ENCODE measurements at regions not wholly inside any gene's neighbourhood (a gene's known extent, or its start where the extent isn't known, plus 50 kb on each side); places are given as distances from the start of the nearest gene placed in this dataset.

DNA sequence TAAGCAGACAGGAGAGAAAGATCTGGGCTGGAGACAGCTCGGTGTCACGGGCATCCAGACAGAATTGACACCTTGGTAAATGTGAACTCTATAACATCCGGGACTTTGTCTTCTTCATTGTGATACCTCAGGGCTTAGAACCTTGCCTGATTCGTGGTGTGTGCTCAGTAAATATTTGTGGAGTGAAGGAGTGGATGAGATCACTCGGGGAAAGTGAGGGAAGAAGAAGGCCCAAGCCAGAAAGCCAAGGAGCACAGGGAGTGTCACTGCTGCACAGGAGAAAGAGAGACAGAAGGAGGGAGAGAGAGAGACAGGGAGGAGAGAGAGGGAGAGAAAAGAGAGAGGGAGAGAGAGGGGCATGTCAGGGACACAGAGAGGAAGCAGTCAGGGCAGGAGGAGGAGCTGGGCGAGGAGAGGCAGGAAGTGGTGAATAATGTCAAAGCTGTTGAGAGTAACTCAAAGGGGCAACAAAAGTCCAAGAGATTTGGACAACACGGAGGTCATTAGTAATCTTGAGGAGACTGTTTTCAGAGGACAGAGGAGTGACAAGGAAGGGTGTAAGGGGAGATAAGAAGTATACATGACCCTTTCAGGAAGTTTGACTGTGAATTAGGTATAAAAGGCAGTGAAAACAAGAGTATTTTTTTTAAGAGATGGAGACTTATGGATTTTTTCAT is 141.6 kb upstream of the MAX start:
- no peaks in the 10 kb centered on the region for H3K27me3 Mint-ChIP-seq (ENCODE audit: low read depth)
- intact Hi-C loops (cut with micrococcal nuclease), result no loop called here
- no peaks in the 10 kb centered on the region for H3K36me3 Mint-ChIP-seq (ENCODE audit: low read depth)
- no peak for DNase-seq (ENCODE audit: low spot score)
- no peaks in the 10 kb centered on the region for H3K9me3 Mint-ChIP-seq
- no peak overlapping the region for H3K4me3 Mint-ChIP-seq (ENCODE audit: low read depth)
- peaks cover 7% of the 10 kb centered on the region for H3K4me1 Mint-ChIP-seq (ENCODE audit: low read depth)
- no peak overlapping the region for H3K27ac Mint-ChIP-seq

DNA sequence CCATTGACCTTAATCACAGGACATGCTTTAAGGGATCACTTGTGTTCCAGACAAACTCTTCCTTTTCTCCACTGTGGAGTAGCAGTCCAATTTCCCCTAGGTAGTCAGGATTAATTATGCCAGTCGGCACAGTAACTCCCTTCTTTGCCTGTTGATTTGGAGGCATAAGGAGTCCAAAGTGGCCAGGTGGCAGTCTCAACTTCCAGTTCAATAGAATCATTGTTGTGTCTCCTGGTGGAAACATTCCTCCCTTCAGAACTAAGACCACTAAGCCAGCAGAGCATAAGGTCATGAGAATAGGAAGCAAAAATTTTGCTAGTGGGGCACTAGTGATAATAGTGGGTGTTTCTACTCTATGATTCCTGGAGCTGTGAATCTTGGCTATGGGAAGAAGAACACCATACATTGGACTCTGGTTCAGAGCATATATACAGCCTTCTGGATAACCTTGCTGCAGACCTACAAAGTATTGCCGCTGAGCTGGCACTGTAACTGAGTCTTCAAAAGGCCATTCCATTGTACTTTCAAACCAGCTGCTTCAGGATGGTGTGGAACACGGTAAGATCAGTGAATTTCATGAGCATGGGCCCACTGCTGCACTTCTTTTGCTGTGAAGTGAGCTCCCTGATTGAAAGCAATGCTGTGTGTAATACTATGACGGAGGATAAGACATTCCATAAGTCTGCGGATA is 147.3 kb upstream of the MAX start:
- Mint-ChIP-seq H3K27ac (no peak overlapping the region), H3K4me3 (ENCODE audit: low read depth) (no peak overlapping the region), H3K36me3 (ENCODE audit: low read depth) (no peaks in the 10 kb centered on the region), H3K27me3 (ENCODE audit: low read depth) (no peaks in the 10 kb centered on the region), H3K4me1 (ENCODE audit: low read depth) (no peaks in the 10 kb centered on the region), H3K9me3 (no peaks in the 10 kb centered on the region)
- intact Hi-C loops (cut with micrococcal nuclease), result no loop called here
- DNase-seq (ENCODE audit: low spot score), result no peak

DNA sequence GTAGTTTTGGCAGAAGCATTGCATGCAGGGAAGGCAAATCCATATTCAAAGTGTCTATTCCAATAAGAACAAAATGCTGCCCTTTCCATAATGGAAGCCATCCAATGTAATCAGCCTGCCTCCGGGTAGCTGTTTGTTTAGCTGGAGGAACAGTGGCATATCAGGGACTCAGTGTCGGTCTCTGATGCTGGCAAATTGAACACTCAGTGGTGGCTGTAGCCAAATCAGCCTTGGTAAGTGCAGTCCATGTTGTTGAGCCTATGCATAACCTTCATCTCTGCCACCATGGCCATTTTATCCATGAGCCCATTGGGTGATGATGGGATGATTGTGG is 147.8 kb upstream of the MAX start:
- peaks cover 3% of the 10 kb centered on the region for H3K4me1 Mint-ChIP-seq (ENCODE audit: low read depth)
- H3K36me3 Mint-ChIP-seq (ENCODE audit: low read depth), result no peaks in the 10 kb centered on the region
- intact Hi-C loops (cut with micrococcal nuclease), result no loop called here
- H3K27me3 Mint-ChIP-seq (ENCODE audit: low read depth), result no peaks in the 10 kb centered on the region
- no peak overlapping the region for H3K27ac Mint-ChIP-seq
- no peak for DNase-seq (ENCODE audit: low spot score)
- no peaks in the 10 kb centered on the region for H3K9me3 Mint-ChIP-seq
- no peak overlapping the region for H3K4me3 Mint-ChIP-seq (ENCODE audit: low read depth)

DNA sequence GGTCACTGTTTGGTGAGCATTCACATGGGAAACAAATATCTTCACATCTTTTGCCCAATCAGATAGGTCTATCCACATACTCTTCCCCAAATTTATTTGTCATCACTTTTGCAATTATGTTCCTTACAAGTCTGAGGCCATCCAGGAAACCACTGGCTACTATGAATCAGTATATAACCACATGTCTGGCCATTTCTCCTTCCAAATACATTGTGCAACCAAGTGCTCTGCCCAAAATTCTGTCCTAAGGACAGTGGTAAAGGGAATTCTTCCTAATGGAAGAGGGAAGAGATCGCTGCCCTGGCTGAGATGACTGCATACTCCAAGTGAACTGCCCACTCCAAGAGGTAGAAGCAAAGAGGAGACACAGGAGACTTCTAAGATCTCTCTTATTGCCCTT is 148.9 kb upstream of the MAX start:
- no peak overlapping the region for H3K4me3 Mint-ChIP-seq (ENCODE audit: low read depth)

DNA sequence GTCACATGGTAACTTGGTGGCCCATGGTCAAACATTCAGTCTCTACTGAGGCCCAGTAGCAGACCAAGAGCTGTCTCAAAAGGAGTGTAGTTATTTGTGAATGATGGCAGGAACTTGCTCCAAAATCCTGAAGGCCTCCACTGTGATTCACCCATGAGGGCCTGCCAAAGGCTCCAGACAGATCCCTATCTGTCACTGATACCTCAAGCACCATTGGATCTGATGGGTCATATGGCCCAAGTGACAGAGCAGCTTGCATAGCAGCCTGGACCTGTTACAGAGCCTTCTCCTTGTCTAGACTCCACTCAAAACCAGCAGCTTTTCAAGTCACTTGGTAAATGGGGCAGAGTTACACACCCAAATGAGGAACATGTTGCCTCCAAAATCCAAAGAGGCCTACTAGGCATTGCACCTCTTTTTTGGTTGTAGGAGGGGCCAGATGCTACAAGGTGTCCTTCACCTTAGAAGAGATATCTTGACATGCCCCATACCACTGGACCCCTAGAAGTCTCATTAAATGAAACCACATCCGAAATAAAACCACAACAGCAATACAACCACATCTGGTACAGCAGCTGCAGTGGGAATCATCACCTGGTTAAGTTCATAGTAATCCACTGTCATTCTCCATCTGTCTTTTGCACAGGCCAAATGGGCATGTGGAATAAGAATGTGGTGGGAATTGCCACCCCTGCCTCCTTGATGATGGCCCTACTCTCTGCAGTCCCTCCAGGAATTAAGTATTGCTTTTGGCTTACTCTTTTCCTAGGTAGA is 150.4 kb upstream of the MAX start:
- no peak overlapping the region for H3K27ac Mint-ChIP-seq
- H3K4me3 Mint-ChIP-seq (ENCODE audit: low read depth), result no peak overlapping the region
- H3K9me3 Mint-ChIP-seq, result no peaks in the 10 kb centered on the region
- no peak for DNase-seq (ENCODE audit: low spot score)
- H3K4me1 Mint-ChIP-seq (ENCODE audit: low read depth), result peaks cover 10% of the 10 kb centered on the region
- intact Hi-C loops (cut with micrococcal nuclease), result no loop called here
- H3K27me3 Mint-ChIP-seq (ENCODE audit: low read depth), result no peaks in the 10 kb centered on the region
- no peaks in the 10 kb centered on the region for H3K36me3 Mint-ChIP-seq (ENCODE audit: low read depth)

More for the DNA sequence above, 148.9 kb upstream of the MAX start:
- intact Hi-C loops (cut with micrococcal nuclease), result no loop called here
- Mint-ChIP-seq H3K36me3 (ENCODE audit: low read depth) (no peaks in the 10 kb centered on the region), H3K9me3 (no peaks in the 10 kb centered on the region), H3K27ac (no peak overlapping the region), H3K4me1 (ENCODE audit: low read depth) (peaks cover 10% of the 10 kb centered on the region), H3K27me3 (ENCODE audit: low read depth) (no peaks in the 10 kb centered on the region)
- no peak for DNase-seq (ENCODE audit: low spot score)

DNA sequence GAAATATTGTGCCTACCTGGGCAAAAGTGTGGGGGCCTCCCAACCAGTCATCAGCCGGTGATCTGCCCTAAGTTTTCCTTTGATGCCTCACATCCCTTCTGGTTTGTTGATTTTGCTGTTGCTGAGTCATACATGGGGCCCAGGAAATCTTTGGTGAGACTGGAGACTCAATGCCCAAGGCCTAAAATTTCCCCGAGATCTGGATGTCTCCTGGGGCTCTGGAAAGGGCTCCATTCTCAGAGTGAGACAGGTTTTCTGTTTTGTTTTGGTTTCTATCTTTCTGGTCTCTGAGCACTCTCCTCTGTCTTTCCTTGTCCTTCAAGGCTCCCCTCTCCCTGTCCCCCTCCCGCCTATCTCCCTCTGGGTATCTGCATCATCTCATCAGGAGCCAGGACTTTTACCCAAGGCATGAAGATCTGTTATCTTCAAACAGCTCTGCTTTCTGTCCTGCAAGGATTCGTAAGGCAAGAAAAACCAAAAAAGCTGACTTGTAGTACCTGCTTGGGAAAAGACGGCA is 152.8 kb upstream of the MAX start:
- intact Hi-C loops (cut with micrococcal nuclease), result no loop called here
- Mint-ChIP-seq H3K27ac (no peak overlapping the region), H3K4me1 (ENCODE audit: low read depth) (peaks cover 16% of the 10 kb centered on the region), H3K4me3 (ENCODE audit: low read depth) (no peak overlapping the region), H3K9me3 (peaks cover 9% of the 10 kb centered on the region), H3K27me3 (ENCODE audit: low read depth) (peaks cover 2% of the 10 kb centered on the region), H3K36me3 (ENCODE audit: low read depth) (peaks cover 6% of the 10 kb centered on the region)
- DNase-seq (ENCODE audit: low spot score), result no peak

DNA sequence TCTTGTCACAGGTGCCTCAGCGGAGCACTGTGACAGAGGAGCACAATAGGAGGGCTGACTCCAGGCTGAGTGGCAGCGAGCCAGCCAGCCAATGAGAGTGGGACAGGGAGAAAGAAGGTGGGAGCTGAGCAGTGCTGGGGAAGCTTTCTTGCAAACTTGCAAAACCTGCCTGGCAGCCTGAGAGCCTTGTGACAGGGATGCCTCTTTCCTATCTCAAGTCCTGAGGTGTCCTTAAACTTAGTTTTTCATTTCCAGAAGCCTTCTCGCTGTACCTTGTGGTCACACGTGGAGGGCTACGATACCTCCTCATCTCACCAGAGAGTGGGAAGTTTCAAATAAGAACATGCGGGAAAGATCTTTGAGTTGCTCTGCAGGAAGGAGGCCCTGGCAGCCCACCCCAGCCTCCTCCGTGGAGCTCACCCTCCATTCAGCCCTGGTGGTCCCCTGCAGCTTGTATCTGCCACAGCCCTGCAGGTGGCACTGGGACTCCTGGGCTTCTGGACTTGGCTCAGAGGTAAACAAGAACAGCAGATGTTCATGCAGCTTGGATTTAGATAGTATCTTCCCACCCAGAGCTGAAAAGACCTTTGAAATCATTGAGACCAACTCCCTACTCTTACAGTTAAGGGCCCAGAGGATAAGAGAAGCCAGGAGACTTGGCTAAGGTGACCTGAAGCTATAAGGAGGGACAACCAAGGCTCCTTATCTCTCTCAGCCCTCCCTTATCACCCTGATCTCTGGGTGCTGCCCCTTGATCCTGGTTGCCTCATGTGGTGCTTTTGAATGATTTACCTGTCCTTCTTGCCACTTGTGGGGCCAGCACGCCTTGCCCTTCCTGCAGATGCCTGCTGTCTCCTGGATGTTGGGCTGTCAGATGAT is 153.5 kb upstream of the MAX start:
- DNase-seq (ENCODE audit: low spot score), result no peak
- peaks cover 2% of the 10 kb centered on the region for H3K27me3 Mint-ChIP-seq (ENCODE audit: low read depth)
- H3K36me3 Mint-ChIP-seq (ENCODE audit: low read depth), result peaks cover 6% of the 10 kb centered on the region
- H3K4me3 Mint-ChIP-seq (ENCODE audit: low read depth), result no peak overlapping the region
- H3K27ac Mint-ChIP-seq, result no peak overlapping the region
- peaks cover 16% of the 10 kb centered on the region for H3K4me1 Mint-ChIP-seq (ENCODE audit: low read depth)
- H3K9me3 Mint-ChIP-seq, result peaks cover 10% of the 10 kb centered on the region
- intact Hi-C loops (cut with micrococcal nuclease), result no loop called here

DNA sequence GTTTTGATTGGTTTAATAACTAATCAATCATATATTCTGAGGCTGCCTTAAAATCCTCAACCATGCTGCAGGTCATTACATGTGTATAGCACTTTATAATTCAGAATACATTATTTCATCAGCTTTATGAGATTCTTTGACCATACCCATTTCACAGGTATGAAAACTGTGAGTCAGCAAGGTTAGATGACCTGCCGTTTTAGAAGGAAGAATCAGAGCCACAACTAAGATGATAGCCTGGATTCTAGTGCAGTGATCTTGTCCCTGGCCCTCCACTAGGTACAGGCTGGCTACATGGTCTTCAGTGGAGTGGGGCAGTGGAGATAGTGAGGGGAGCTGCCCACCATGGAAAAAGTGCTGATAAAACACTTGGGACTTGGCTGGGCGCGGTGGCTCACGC is 154.4 kb upstream of the MAX start:
- H3K36me3 Mint-ChIP-seq (ENCODE audit: low read depth), result peaks cover 6% of the 10 kb centered on the region
- intact Hi-C loops (cut with micrococcal nuclease), result no loop called here
- DNase-seq (ENCODE audit: low spot score), result no peak
- peaks cover 2% of the 10 kb centered on the region for H3K27me3 Mint-ChIP-seq (ENCODE audit: low read depth)
- no peak overlapping the region for H3K27ac Mint-ChIP-seq
- peaks cover 10% of the 10 kb centered on the region for H3K9me3 Mint-ChIP-seq
- H3K4me3 Mint-ChIP-seq (ENCODE audit: low read depth), result no peak overlapping the region
- H3K4me1 Mint-ChIP-seq (ENCODE audit: low read depth), result peaks cover 16% of the 10 kb centered on the region

DNA sequence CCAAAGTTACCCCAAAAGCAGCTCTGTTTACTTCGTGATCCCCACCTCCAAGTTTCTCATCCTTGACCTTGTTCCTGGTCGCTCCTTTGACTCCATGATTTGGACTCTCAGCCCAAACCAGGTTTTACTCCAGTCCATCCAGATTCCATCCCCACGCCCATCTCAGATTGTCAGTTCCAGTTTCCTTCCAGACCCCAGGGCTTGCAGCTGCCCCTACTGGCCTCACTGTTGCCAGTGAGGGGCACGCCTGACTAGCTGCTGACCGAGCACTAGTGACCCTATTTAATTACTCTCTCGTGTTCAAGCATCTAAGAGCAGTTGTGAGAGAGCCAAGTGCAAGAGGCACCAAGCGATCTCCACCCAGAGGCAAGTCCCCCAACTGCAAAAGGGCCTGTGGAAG is 155.1 kb upstream of the FUT8 start:
- Mint-ChIP-seq H3K36me3 (ENCODE audit: low read depth) (peaks cover 6% of the 10 kb centered on the region), H3K27me3 (ENCODE audit: low read depth) (peaks cover 2% of the 10 kb centered on the region), H3K4me1 (ENCODE audit: low read depth) (peaks cover 16% of the 10 kb centered on the region), H3K9me3 (peaks cover 10% of the 10 kb centered on the region), H3K27ac (no peak overlapping the region), H3K4me3 (ENCODE audit: low read depth) (no peak overlapping the region)
- DNase-seq (ENCODE audit: low spot score), result no peak
- intact Hi-C loops (cut with micrococcal nuclease), result no loop called here

DNA sequence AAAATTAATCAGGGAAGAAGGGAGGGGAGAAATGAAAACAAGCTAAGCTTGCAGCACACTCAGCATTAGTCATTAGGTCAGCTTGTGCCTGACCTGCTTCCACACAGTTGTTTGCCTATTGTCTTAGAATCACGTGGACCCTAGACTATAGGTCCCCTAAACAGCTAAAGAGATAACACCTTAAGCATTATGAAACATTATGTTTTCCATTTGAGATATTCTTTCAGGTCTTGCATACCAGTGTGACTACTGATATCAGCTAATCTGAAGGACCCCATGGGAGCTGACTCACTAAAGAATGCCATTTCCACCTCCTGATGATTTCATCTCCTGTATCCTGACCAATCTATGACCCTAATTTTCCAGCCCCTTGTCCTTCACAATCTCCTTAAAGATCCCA is 154.1 kb upstream of the FUT8 start:
- peaks cover 2% of the 10 kb centered on the region for H3K27me3 Mint-ChIP-seq (ENCODE audit: low read depth)
- H3K27ac Mint-ChIP-seq, result no peak overlapping the region
- H3K36me3 Mint-ChIP-seq (ENCODE audit: low read depth), result peaks cover 6% of the 10 kb centered on the region
- no peak for DNase-seq (ENCODE audit: low spot score)
- peaks cover 10% of the 10 kb centered on the region for H3K9me3 Mint-ChIP-seq
- H3K4me3 Mint-ChIP-seq (ENCODE audit: low read depth), result no peak overlapping the region
- H3K4me1 Mint-ChIP-seq (ENCODE audit: low read depth), result peaks cover 16% of the 10 kb centered on the region
- intact Hi-C loops (cut with micrococcal nuclease), result no loop called here

DNA sequence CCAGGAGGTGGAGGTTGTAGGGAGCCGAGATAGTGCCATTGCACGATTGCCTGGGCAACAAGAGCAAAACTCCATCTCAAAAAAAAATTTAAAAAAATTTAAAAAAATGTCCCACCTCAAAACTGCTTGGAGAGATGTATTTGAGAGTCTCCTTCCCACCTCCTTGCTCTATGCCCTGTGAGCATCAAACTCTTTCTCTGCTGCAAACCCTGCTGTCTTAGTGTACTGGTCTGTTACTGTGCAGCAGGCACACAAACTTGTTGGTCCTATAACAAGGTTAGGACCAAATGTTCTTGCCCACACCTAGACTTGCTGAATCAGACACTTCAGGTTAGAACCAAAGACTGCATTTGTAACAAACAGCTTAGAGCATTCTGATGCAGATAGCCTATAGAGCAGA is 153.5 kb upstream of the FUT8 start:
- peaks cover 16% of the 10 kb centered on the region for H3K4me1 Mint-ChIP-seq (ENCODE audit: low read depth)
- H3K27ac Mint-ChIP-seq, result no peak overlapping the region
- peaks cover 6% of the 10 kb centered on the region for H3K36me3 Mint-ChIP-seq (ENCODE audit: low read depth)
- H3K9me3 Mint-ChIP-seq, result peaks cover 10% of the 10 kb centered on the region
- intact Hi-C loops (cut with micrococcal nuclease), result no loop called here
- H3K27me3 Mint-ChIP-seq (ENCODE audit: low read depth), result peaks cover 2% of the 10 kb centered on the region
- DNase-seq (ENCODE audit: low spot score), result no peak
- no peak overlapping the region for H3K4me3 Mint-ChIP-seq (ENCODE audit: low read depth)

DNA sequence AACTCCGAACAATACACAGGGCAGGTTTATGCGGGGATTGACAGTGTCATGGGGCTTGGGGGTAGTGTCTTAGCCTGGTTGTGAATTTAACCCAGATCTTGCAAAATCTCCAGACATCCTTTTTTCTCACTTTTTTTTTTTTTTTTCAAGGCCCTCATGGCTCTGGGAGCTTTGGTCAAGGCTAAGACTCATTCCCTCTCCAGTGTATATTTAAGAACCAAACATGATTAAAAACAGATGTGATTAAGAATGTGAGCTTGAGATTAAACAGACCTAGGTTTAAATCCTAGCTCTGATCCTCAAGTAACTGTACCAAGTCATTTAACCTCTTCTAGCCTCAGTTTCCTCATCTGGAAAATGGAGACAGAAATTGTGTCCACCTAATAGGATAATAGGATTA is 151.7 kb upstream of the FUT8 start:
- peaks cover 7% of the 10 kb centered on the region for H3K4me1 Mint-ChIP-seq (ENCODE audit: low read depth)
- intact Hi-C loops (cut with micrococcal nuclease), result no loop called here
- no peak for DNase-seq (ENCODE audit: low spot score)
- peaks cover 2% of the 10 kb centered on the region for H3K27me3 Mint-ChIP-seq (ENCODE audit: low read depth)
- H3K27ac Mint-ChIP-seq, result no peak overlapping the region
- no peak overlapping the region for H3K4me3 Mint-ChIP-seq (ENCODE audit: low read depth)
- peaks cover 6% of the 10 kb centered on the region for H3K36me3 Mint-ChIP-seq (ENCODE audit: low read depth)
- H3K9me3 Mint-ChIP-seq, result peaks cover 10% of the 10 kb centered on the region
